Fibroblast of lung (primary cell): ENCODE measurements at regions not wholly inside any gene's neighbourhood (a gene's known extent, or its start where the extent isn't known, plus 50 kb on each side); places are given as distances from the start of the nearest gene placed in this dataset.

Experiments used
- EZH2 ChIP-seq: IDR thresholded peaks from 2 replicates; pipeline ENCODE4 v1.5.1; 2012; ENCODE audit warnings: low read length, control low read depth, mild to moderate bottlenecking; ENCODE audit errors: missing control alignments
- TF ChIP-seq, protein P1 (sequence below), 2 donors: IDR thresholded peaks in 1 of 2; conservative IDR thresholded peaks in 1 of 2; 1 replicate in 1 of 2; 2 replicates in 1 of 2; pipeline ENCODE4 v1.5.1; 2011 to 2012; ENCODE audit warnings: low read length in 2 of 2, control low read depth in 1 of 2, inconsistent platforms in 1 of 2, low read depth in 1 of 2, mild to moderate bottlenecking in 1 of 2

DNA sequence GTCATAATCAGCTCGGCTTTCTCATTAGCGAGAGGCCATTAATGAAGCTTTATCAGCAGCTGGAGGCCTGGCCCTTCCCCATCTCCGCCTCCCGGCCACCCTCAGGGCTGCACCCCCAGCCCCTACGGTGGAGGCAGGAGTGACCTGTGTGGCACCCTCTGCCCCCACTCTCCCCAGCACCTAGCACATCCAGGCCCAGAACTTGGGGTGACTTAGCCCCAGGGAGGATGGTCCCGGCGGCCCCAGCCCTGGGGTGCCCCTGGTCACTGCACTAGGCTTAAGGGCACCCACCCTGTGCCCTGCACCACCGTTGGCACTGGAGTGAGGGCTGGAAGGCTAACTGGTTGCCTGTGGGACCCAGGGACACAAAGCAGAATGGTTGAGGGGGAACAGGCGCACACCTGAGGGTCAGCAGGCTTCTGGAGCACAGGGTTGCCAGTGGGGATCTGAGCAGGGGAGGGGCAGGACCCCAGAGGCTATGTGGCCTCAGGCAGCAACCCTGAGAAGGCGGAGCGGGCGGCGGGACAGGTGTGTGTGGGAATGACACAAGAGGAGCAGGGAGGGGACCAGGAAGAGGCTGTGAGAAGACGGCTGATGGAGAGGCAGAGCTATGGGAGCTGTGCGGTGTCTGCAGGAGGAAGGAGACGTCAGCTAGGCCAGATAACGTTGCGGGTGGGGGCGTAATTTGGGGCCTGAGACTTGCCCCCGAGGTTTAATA is 120.2 kb downstream of the FAM53A start:
- TF ChIP-seq, protein P1, sequence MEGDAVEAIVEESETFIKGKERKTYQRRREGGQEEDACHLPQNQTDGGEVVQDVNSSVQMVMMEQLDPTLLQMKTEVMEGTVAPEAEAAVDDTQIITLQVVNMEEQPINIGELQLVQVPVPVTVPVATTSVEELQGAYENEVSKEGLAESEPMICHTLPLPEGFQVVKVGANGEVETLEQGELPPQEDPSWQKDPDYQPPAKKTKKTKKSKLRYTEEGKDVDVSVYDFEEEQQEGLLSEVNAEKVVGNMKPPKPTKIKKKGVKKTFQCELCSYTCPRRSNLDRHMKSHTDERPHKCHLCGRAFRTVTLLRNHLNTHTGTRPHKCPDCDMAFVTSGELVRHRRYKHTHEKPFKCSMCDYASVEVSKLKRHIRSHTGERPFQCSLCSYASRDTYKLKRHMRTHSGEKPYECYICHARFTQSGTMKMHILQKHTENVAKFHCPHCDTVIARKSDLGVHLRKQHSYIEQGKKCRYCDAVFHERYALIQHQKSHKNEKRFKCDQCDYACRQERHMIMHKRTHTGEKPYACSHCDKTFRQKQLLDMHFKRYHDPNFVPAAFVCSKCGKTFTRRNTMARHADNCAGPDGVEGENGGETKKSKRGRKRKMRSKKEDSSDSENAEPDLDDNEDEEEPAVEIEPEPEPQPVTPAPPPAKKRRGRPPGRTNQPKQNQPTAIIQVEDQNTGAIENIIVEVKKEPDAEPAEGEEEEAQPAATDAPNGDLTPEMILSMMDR (conservative IDR thresholded peaks at IDR 0.05 in 1 of 2, IDR thresholded peaks at IDR 0.05 in 1 of 2; ENCODE audit: low read depth in 1 of 2, low read length in 2 of 2): no peak
- no peak for TF ChIP-seq EZH2
